Uterus (tissue), 3 donors: ENCODE measurements at regions not wholly inside any gene's neighbourhood (a gene's known extent, or its start where the extent isn't known, plus 50 kb on each side); places are given as distances from the start of the nearest gene placed in this dataset.

Experiments used
- DNase-seq, 2 donors: peaks; one replicate each; pipeline ENCODE4 v3.0.0-alpha.2; 2019 to 2020
- H3K27ac ChIP-seq, 2 donors: fragments of 200-600 bp; sonication (generic); 1 replicate in 1 of 2; 2 replicates in 1 of 2; pipeline ENCODE4 v1.5.1; 2016 to 2018
- H3K27me3 ChIP-seq, 2 donors: fragments of 200-600 bp; sonication (generic); one replicate each; pipeline ENCODE4 v1.5.1; 2018 to 2019; ENCODE audit warnings: control low read depth in 1 of 2
- H3K36me3 ChIP-seq, 2 donors: fragments of 200-600 bp; sonication (generic); one replicate each; pipeline ENCODE4 v1.5.1; 2019; ENCODE audit warnings: control low read depth in 1 of 2
- H3K4me1 ChIP-seq, 2 donors: fragments of 200-600 bp; sonication (generic); one replicate each; pipeline ENCODE4 v1.5.1; 2018 to 2019; ENCODE audit warnings: control low read depth in 1 of 2
- H3K4me3 ChIP-seq, 2 donors: fragments of 200-600 bp; sonication (generic); 1 replicate in 1 of 2; 2 replicates in 1 of 2; pipeline ENCODE4 v1.5.1; 2018 to 2019; ENCODE audit warnings: mild to moderate bottlenecking in 1 of 2
- H3K9me3 ChIP-seq, 2 donors: fragments of 200-600 bp; sonication (generic); one replicate each; pipeline ENCODE4 v1.5.1; 2019; ENCODE audit warnings: control low read depth in 1 of 2
- CTCF ChIP-seq, 4 experiments: fragments of 200-600 bp in 2 of 4; fragments of 450-650 bp in 2 of 4; sonication (generic) in 2 of 4; IDR thresholded peaks; one replicate each; pipeline ENCODE4 v1.5.1; 2016 to 2019; ENCODE audit warnings: antibody characterized with exemption in 4 of 4, mild to moderate bottlenecking in 2 of 4, moderate library complexity in 1 of 4
- POLR2A ChIP-seq, 2 donors: fragments of 450-650 bp; IDR thresholded peaks; one replicate each; pipeline ENCODE4 v1.6.1; 2016; ENCODE audit warnings: antibody characterized with exemption in 2 of 2, mild to moderate bottlenecking in 1 of 2, moderate library complexity in 1 of 2
- intact Hi-C: fragments of 100-400 bp; cut with DNase I; formaldehyde crosslinking; loops from one replicate; pipeline ENCODE4 v1.15.1; 2023; ENCODE audit warnings: low total_unique reads
- donor health status: DM: yes; HTN: yes; CAD: no.

GRCh38 chr6:141000917-141001316 is 1131.8 kb upstream of the GJE1 start:
- H3K27ac ChIP-seq, result no peak overlapping the region
- intact Hi-C loops, result no loop called here
- DNase-seq, result no peak
- no peaks in the 10 kb centered on the region for H3K9me3 ChIP-seq
- no peaks in the 10 kb centered on the region for H3K36me3 ChIP-seq
- no peaks in the 10 kb centered on the region for H3K4me1 ChIP-seq
- no peak for TF ChIP-seq POLR2A (IDR thresholded peaks at IDR 0.05)
- TF ChIP-seq CTCF (IDR thresholded peaks at IDR 0.05), result no peak
- H3K4me3 ChIP-seq, result no peak overlapping the region
- H3K27me3 ChIP-seq, result no peaks in the 10 kb centered on the region

- no peaks in the 10 kb centered on the region for H3K36me3 ChIP-seq
- no peaks in the 10 kb centered on the region for H3K27me3 ChIP-seq
- H3K4me1 ChIP-seq, result no peaks in the 10 kb centered on the region
- intact Hi-C loops, result no loop called here
- DNase-seq, result no peak
- no peak overlapping the region for H3K27ac ChIP-seq
- no peaks in the 10 kb centered on the region for H3K9me3 ChIP-seq
- no peak for TF ChIP-seq POLR2A (IDR thresholded peaks at IDR 0.05)
- no peak for TF ChIP-seq CTCF (IDR thresholded peaks at IDR 0.05)
- no peak overlapping the region for H3K4me3 ChIP-seq
These were observed 1139.2 kb upstream of the GJE1 start for GRCh38 chr6:140993515-140993914.

- intact Hi-C loops, result no loop called here
- Histone ChIP-seq H3K27me3 (no peaks in the 10 kb centered on the region), H3K4me1 (no peaks in the 10 kb centered on the region), H3K9me3 (no peaks in the 10 kb centered on the region), H3K4me3 (no peak overlapping the region), H3K27ac (no peak overlapping the region), H3K36me3 (no peaks in the 10 kb centered on the region)
- TF ChIP-seq POLR2A (IDR thresholded peaks at IDR 0.05), result no peak
- no peak for TF ChIP-seq CTCF (IDR thresholded peaks at IDR 0.05)
- DNase-seq, result no peak
These were observed 1140.0 kb upstream of the GJE1 start for GRCh38 chr6:140992678-140993077.

GRCh38 chr6:140988780-140989179 is 1143.9 kb upstream of the GJE1 start:
- TF ChIP-seq CTCF (IDR thresholded peaks at IDR 0.05), result no peak
- no peak for TF ChIP-seq POLR2A (IDR thresholded peaks at IDR 0.05)
- Histone ChIP-seq H3K27me3 (no peaks in the 10 kb centered on the region), H3K36me3 (no peaks in the 10 kb centered on the region), H3K4me3 (no peak overlapping the region), H3K4me1 (peaks cover 0 to 2% of the 10 kb centered on the region in 2 donors), H3K27ac (no peak overlapping the region), H3K9me3 (no peaks in the 10 kb centered on the region)
- intact Hi-C loops, result no loop called here
- no peak for DNase-seq

- H3K27me3 ChIP-seq, result no peaks in the 10 kb centered on the region
These were observed 1145.2 kb upstream of the GJE1 start for GRCh38 chr6:140987364-140988155.

More at GRCh38 chr6:140987364-140988155, 1145.2 kb upstream of the GJE1 start:
- no peaks in the 10 kb centered on the region for H3K36me3 ChIP-seq
- H3K4me3 ChIP-seq, result no peak overlapping the region
- peaks cover 0 to 2% of the 10 kb centered on the region in 2 donors for H3K4me1 ChIP-seq
- intact Hi-C loops, result no loop called here
- TF ChIP-seq CTCF (IDR thresholded peaks at IDR 0.05) (no peak), POLR2A (IDR thresholded peaks at IDR 0.05) (no peak)
- H3K27ac ChIP-seq, result no peak overlapping the region
- DNase-seq, result no peak
- no peaks in the 10 kb centered on the region for H3K9me3 ChIP-seq
